IgD-negative memory B cell (primary cell): ENCODE measurements at regions not wholly inside any gene's neighbourhood (a gene's known extent, or its start where the extent isn't known, plus 50 kb on each side); places are given as distances from the start of the nearest gene placed in this dataset.
A peak's percentile ranks its signal among the peaks of the same experiment; 100 is the strongest.
"Not testable (repeated sequence)": the region's sequence is repeated elsewhere in the genome, so short reads cannot be mapped to it uniquely, and the experiment has no call there.

Experiments
- H3K27ac Mint-ChIP-seq, 3 donors: one replicate each; pipeline ENCODE4 v1.8.0; 2020 to 2022; ENCODE audit warnings: mild to moderate bottlenecking in 3 of 3, mixed read lengths in 3 of 3, moderate library complexity in 1 of 3
- H3K27me3 Mint-ChIP-seq: one replicate; pipeline ENCODE4 v1.8.0; 2021; ENCODE audit warnings: mixed read lengths
- H3K36me3 Mint-ChIP-seq: one replicate; pipeline ENCODE4 v1.8.0; 2020; ENCODE audit warnings: mild to moderate bottlenecking, mixed read lengths
- H3K4me1 Mint-ChIP-seq, 3 donors: one replicate each; pipeline ENCODE4 v1.8.0; 2020 to 2022; ENCODE audit warnings: mixed read lengths in 3 of 3, mild to moderate bottlenecking in 1 of 3
- H3K4me3 Mint-ChIP-seq, 4 donors: one replicate each; pipeline ENCODE4 v1.8.0; 2020 to 2022; ENCODE audit warnings: mild to moderate bottlenecking in 4 of 4, mixed read lengths in 4 of 4, moderate library complexity in 3 of 4
- H3K9me3 Mint-ChIP-seq, 3 donors: one replicate each; pipeline ENCODE4 v1.8.0; 2020 to 2021; ENCODE audit warnings: mixed read lengths in 3 of 3, mild to moderate bottlenecking in 1 of 3

GRCh38 chr5:10892147-10892910 lies 131.3 kb upstream of the DAP start:
- no peak overlapping the region for H3K27ac Mint-ChIP-seq
- H3K9me3 Mint-ChIP-seq = peaks cover 3 to 7% (median 6%) of the 10 kb centered on the region in 3 donors
- no peak overlapping the region for H3K4me3 Mint-ChIP-seq
- H3K27me3 Mint-ChIP-seq = no peaks in the 10 kb centered on the region
- H3K36me3 Mint-ChIP-seq = peaks cover 6% of the 10 kb centered on the region
- no peaks in the 10 kb centered on the region for H3K4me1 Mint-ChIP-seq

DNA sequence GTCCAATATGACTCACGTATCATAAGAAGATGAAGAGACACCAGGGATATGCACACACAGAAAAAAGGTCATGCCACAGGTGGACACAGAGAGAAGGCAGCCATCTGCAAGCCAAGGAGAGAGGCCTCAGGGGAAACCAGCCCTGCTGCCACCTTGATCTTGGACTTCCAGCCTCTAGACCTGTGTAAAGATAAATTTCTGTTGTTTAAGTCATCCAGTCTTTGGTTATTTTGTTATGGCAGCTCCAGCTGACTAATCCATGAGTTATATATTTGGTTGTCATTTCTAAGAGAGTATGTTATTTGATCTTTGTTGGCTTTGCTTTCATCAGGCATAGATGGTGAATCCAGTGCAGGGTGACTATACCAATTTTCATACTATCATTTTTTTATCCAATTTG lies 130.2 kb upstream of the DAP start:
- Mint-ChIP-seq H3K4me1 (no peaks in the 10 kb centered on the region), H3K27me3 (no peaks in the 10 kb centered on the region), H3K27ac (no peak overlapping the region), H3K4me3 (no peak overlapping the region), H3K36me3 (peaks cover 9% of the 10 kb centered on the region), H3K9me3 (peaks cover 3 to 7% (median 6%) of the 10 kb centered on the region in 3 donors)

GRCh38 chr5:10886497-10886896 lies 125.5 kb upstream of the DAP start:
- peaks cover 9% of the 10 kb centered on the region for H3K36me3 Mint-ChIP-seq
- H3K9me3 Mint-ChIP-seq = peaks cover 3 to 12% (median 5%) of the 10 kb centered on the region in 3 donors
- H3K27me3 Mint-ChIP-seq = peaks cover 3% of the 10 kb centered on the region
- no peak overlapping the region for H3K27ac Mint-ChIP-seq
- no peaks in the 10 kb centered on the region for H3K4me1 Mint-ChIP-seq
- H3K4me3 Mint-ChIP-seq = no peak overlapping the region

- H3K9me3 Mint-ChIP-seq = peaks cover 0 to 6% (median 0%) of the 10 kb centered on the region in 3 donors
- no peak overlapping the region for H3K27ac Mint-ChIP-seq
- peaks cover 7% of the 10 kb centered on the region for H3K27me3 Mint-ChIP-seq
- H3K36me3 Mint-ChIP-seq = peaks cover 5% of the 10 kb centered on the region
- H3K4me1 Mint-ChIP-seq = no peaks in the 10 kb centered on the region
- no peak overlapping the region for H3K4me3 Mint-ChIP-seq
Observed at GRCh38 chr5:10885026-10885425, 124.0 kb upstream of the DAP start.

GRCh38 chr5:10883945-10884344 lies 122.9 kb upstream of the DAP start:
- peaks cover 14% of the 10 kb centered on the region for H3K27me3 Mint-ChIP-seq
- H3K4me1 Mint-ChIP-seq, H3K27ac Mint-ChIP-seq, H3K9me3 Mint-ChIP-seq, H3K36me3 Mint-ChIP-seq, H3K4me3 Mint-ChIP-seq: not testable (repeated sequence)

GRCh38 chr5:10880934-10881333 lies 119.9 kb upstream of the DAP start:
- no peaks in the 10 kb centered on the region for H3K36me3 Mint-ChIP-seq
- peaks cover 0 to 6% (median 0%) of the 10 kb centered on the region in 3 donors for H3K9me3 Mint-ChIP-seq
- peaks cover 0 to 2% (median 0%) of the 10 kb centered on the region in 3 donors for H3K4me1 Mint-ChIP-seq
- no peak overlapping the region for H3K4me3 Mint-ChIP-seq
- no peak overlapping the region for H3K27ac Mint-ChIP-seq
- H3K27me3 Mint-ChIP-seq = peaks cover 18% of the 10 kb centered on the region

DNA sequence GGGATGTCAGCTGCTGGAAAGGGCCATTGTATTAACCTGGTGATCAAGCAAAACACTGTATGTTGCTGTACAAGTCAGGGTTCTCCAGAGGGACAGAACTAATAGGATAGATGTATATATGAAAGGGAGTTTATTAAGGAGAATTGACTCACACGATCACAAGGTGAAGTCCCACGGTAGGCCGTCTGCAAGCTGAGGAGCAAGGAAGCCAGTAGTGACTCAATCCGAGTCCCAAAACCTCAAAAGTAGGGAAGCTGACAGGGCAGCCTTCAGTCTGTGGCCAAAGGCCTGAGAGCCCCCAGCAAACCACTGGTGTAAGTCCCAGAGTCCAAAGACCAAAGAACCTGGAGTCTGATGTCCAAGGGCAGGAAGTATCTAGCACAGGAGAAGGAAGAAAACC lies 116.0 kb upstream of the DAP start:
- H3K27me3 Mint-ChIP-seq = peaks cover 25% of the 10 kb centered on the region

DNA sequence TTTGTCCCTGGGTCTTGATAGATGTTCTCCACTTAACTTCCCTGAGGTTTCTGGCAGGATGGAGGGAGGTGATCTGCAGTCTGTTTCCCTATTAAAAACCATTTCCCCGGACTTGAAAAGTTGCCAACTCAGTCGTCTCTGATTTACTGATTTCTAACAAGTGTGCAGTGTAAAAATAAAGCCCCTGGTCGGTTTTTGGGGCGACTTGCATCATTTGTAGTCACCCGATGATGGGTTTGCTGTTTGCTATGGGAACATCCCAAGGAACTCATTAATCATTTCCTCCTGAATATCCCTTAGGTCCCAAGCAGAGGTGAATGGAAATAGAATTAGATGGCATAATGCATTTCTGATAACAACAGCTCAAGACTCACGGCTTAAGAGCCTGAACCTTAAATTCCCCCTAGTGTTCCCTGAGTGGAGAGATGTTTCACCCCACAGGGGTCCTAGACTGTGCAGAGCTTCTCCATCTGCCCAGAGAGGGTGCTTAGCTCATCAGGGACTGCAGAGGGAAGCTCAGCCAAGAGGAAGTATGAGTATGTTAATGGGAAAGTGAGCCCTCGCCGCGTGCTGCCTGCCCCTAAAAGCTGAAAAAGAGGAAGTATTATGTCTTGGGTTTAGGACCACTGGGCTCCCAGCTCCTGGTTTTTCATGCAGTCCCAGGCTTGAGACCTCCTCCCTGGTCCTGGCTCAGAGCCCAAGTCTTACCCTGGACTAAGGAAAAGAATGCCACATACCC lies 115.1 kb upstream of the DAP start:
- no peak overlapping the region for H3K27ac Mint-ChIP-seq

More for the DNA sequence above, 116.0 kb upstream of the DAP start:
- not testable (repeated sequence) for H3K36me3 Mint-ChIP-seq, H3K9me3 Mint-ChIP-seq, H3K4me1 Mint-ChIP-seq, H3K4me3 Mint-ChIP-seq, H3K27ac Mint-ChIP-seq

GRCh38 chr5:10875201-10875768 lies 114.3 kb upstream of the DAP start:
- Mint-ChIP-seq H3K36me3 (no peaks in the 10 kb centered on the region), H3K4me1 (peaks cover 0 to 2% (median 0%) of the 10 kb centered on the region in 3 donors), H3K27ac (peak overlapping the region in 1 of 3 donors; percentile 21), H3K27me3 (peaks cover 25% of the 10 kb centered on the region), H3K9me3 (no peaks in the 10 kb centered on the region), H3K4me3 (no peak overlapping the region)

More for the DNA sequence above, 115.1 kb upstream of the DAP start:
- Mint-ChIP-seq H3K4me1 (peaks cover 0 to 2% (median 0%) of the 10 kb centered on the region in 3 donors), H3K9me3 (no peaks in the 10 kb centered on the region), H3K4me3 (no peak overlapping the region), H3K36me3 (no peaks in the 10 kb centered on the region), H3K27me3 (peaks cover 21% of the 10 kb centered on the region)

GRCh38 chr5:10874541-10874940 lies 113.5 kb upstream of the DAP start:
- Mint-ChIP-seq H3K9me3 (no peaks in the 10 kb centered on the region), H3K4me1 (peaks cover 0 to 2% (median 0%) of the 10 kb centered on the region in 3 donors), H3K36me3 (no peaks in the 10 kb centered on the region), H3K27me3 (peaks cover 23% of the 10 kb centered on the region), H3K27ac (peak overlapping the region in 1 of 3 donors; percentile 21), H3K4me3 (no peak overlapping the region)

DNA sequence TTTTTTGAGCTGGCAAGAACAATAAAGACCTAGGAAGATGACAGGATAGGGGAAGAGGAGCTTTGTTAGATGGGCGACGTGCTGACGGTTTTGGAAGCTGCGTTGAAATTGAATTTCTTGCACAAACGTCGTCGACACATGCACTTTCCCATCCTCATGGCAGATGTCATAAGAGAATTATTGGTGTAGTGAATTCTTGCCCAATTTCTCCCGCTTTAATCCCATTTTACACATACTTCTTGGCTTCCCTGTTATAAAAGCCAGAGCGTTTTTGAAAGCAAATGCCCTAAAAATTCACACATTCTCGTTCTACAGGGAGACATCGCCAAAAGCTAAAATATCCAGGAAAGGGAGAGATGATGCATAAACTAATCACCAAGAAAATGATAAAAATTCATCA lies 109.8 kb upstream of the DAP start:
- Mint-ChIP-seq H3K4me3 (no peak overlapping the region), H3K27ac (no peak overlapping the region), H3K4me1 (peaks cover 0 to 8% (median 5%) of the 10 kb centered on the region in 3 donors), H3K9me3 (no peaks in the 10 kb centered on the region), H3K36me3 (peaks cover 1% of the 10 kb centered on the region), H3K27me3 (peaks cover 20% of the 10 kb centered on the region)

GRCh38 chr5:10868956-10869355 lies 107.9 kb upstream of the DAP start:
- H3K4me1 Mint-ChIP-seq = peaks cover 0 to 8% (median 5%) of the 10 kb centered on the region in 3 donors
- H3K4me3 Mint-ChIP-seq = no peak overlapping the region
- peaks cover 13% of the 10 kb centered on the region for H3K27me3 Mint-ChIP-seq
- H3K9me3 Mint-ChIP-seq = no peaks in the 10 kb centered on the region
- no peak overlapping the region for H3K27ac Mint-ChIP-seq
- H3K36me3 Mint-ChIP-seq = peaks cover 1% of the 10 kb centered on the region

DNA sequence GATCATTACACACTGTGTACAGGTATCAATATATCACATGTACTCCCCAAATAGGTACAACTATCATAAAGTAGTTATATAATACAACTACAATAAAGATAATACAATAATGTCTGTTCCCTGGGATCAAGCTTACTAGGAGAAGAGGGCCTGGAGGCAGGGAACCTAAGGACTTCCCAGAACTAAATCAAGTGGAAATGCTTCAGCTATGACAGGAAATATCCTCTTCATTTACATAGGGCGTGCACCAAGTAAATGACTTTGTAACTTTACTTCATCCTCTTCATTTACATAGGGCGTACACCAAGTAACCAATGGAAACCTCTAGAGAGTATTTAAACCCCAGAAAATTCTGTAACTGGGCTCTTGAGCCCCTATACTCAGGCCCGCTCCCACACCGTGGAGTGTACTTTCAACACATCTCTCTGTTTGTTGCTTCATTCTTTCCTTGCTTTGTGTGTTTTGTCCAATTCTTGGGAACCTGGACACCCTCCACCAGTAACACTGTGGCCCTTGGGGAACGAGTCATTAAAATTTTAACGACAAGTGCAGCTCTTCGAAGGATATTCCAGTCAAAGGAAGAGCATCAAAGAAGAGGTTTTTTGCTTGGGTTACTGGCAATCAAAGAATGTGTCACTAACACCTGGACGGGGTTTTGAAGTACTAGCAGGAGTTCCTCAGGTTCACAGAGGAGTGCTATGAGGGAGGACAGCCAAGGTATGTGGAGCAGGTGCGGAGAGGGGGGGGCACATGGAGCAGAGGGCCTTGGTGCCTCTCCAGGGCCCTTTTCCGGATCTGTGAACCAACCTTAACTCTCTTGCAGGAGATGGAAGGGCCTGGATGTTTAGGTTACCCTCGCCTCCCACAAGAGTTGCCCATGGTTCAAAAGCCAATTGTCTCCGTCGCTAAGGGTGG lies 106.6 kb upstream of the DAP start:
- H3K4me3 Mint-ChIP-seq = peak overlapping the region in 1 of 4 donors; percentile 79
- H3K27me3 Mint-ChIP-seq = peaks cover 15% of the 10 kb centered on the region
- H3K9me3 Mint-ChIP-seq = no peaks in the 10 kb centered on the region
- H3K4me1 Mint-ChIP-seq = peaks cover 0 to 8% (median 5%) of the 10 kb centered on the region in 3 donors
- no peak overlapping the region for H3K27ac Mint-ChIP-seq
- H3K36me3 Mint-ChIP-seq = peaks cover 1% of the 10 kb centered on the region

- Mint-ChIP-seq H3K36me3 (peaks cover 1% of the 10 kb centered on the region), H3K27me3 (peaks cover 15% of the 10 kb centered on the region), H3K27ac (no peak overlapping the region), H3K9me3 (no peaks in the 10 kb centered on the region), H3K4me1 (peaks cover 0 to 8% (median 5%) of the 10 kb centered on the region in 3 donors), H3K4me3 (peak overlapping the region in 1 of 4 donors; percentile 47)
Observed at GRCh38 chr5:10866913-10867312, 105.9 kb upstream of the DAP start.
